MCF 10A (cell line): ENCODE measurements at regions not wholly inside any gene's neighbourhood (a gene's known extent, or its start where the extent isn't known, plus 50 kb on each side); places are given as distances from the start of the nearest gene placed in this dataset.

Source experiments
- BruUV-seq: library from RNA; stranded (reverse); fragments of 400-500 nt; replicated peaks from 2 replicates; lab custom pipeline; 2021; lab: Mats Ljungman, UMichigan
- CTCF ChIA-PET: fragments of 300-600 bp; sonication (Branson Sonifier 250); formaldehyde crosslinking; extraction: SDS; loops from one replicate; lab custom pipeline; 2021; ENCODE audit warnings: antibody characterized with exemption, inconsistent platforms; lab: Yijun Ruan, JAX
- POLR2A ChIA-PET: fragments of 300-600, 350-650 bp; sonication (Branson Sonifier 250); formaldehyde crosslinking; extraction: SDS; loops from one replicate; lab custom pipeline; 2020; ENCODE audit warnings: antibody characterized with exemption, inconsistent platforms; lab: Yijun Ruan, JAX
- DNase-seq: peaks from one replicate; pipeline ENCODE4 v3.0.0-alpha.2; 2018; ENCODE audit not compliant: unreplicated experiment
- H3K27ac Mint-ChIP-seq: one replicate; pipeline ENCODE4 v1.8.0; 2022; ENCODE audit warnings: mild to moderate bottlenecking, low read depth, mixed read lengths; ENCODE audit not compliant: unreplicated experiment
- H3K27me3 Mint-ChIP-seq: one replicate; pipeline ENCODE4 v1.8.0; 2022; ENCODE audit warnings: mixed read lengths; ENCODE audit not compliant: insufficient read depth, unreplicated experiment
- H3K36me3 Mint-ChIP-seq: one replicate; pipeline ENCODE4 v1.8.0; 2022; ENCODE audit warnings: mild to moderate bottlenecking, moderate library complexity, mixed read lengths; ENCODE audit not compliant: insufficient read depth, unreplicated experiment
- H3K4me1 Mint-ChIP-seq: one replicate; pipeline ENCODE4 v1.8.0; 2022; ENCODE audit warnings: mixed read lengths; ENCODE audit not compliant: insufficient read depth, unreplicated experiment
- H3K4me3 Mint-ChIP-seq: one replicate; pipeline ENCODE4 v1.8.0; 2022; ENCODE audit warnings: mild to moderate bottlenecking, moderate library complexity, mixed read lengths; ENCODE audit not compliant: unreplicated experiment
- H3K9me3 Mint-ChIP-seq: one replicate; pipeline ENCODE4 v1.8.0; 2022; ENCODE audit warnings: mixed read lengths; ENCODE audit not compliant: unreplicated experiment
- intact Hi-C: fragments of 100-400 bp; cut with micrococcal nuclease; formaldehyde crosslinking; loops from 2 replicates; pipeline ENCODE4 v1.14.1; 2022
- TF ChIP-seq, protein P1 (sequence below): fragments of 200-600 bp; IDR thresholded peaks from one replicate; pipeline ENCODE4 v1.8.0; 2022; ENCODE audit warnings: antibody characterized with exemption, mild to moderate bottlenecking; ENCODE audit not compliant: unreplicated experiment

DNA sequence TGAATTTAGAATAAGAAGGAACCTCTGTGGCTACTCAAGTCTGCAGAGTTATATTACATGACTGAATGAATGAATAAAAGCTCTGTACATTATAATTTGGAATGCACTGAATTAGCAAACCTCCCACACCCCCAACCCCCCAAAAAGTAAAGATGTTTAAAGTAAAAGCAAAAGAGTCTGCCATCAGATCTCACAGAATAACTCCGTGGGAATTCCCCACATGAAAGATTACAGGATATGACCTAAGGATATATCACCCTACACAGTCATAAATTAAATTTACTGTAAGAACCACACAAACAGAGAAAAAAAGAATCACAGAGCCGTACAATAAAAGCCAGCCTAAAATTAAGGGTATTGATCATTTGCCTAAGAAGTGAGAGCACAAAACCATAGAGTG lies 587.3 kb downstream of the PTPRC start:
- intact Hi-C loops: no loop called here
- Mint-ChIP-seq H3K4me3 (no peak overlapping the region), H3K27me3 (no peaks in the 10 kb centered on the region), H3K27ac (no peak overlapping the region), H3K36me3 (no peaks in the 10 kb centered on the region), H3K4me1 (peaks cover 10% of the 10 kb centered on the region), H3K9me3 (no peaks in the 10 kb centered on the region)
- BruUV-seq: no TSS peak
- CTCF ChIA-PET: interaction anchor here (0.6 to 2.2 kb wide), 4 partner anchors 16 to 1073 kb away, joined by 3 to 14 read pairs (median 3); no protein-coding TSS in a partner anchor
- DNase-seq: peak; percentile 38
- POLR2A ChIA-PET: interaction anchor here (0.7 to 0.9 kb wide), 2 partner anchors 56 to 135 kb away, joined by 3 to 5 read pairs; no protein-coding TSS in a partner anchor
- TF ChIP-seq, protein P1, sequence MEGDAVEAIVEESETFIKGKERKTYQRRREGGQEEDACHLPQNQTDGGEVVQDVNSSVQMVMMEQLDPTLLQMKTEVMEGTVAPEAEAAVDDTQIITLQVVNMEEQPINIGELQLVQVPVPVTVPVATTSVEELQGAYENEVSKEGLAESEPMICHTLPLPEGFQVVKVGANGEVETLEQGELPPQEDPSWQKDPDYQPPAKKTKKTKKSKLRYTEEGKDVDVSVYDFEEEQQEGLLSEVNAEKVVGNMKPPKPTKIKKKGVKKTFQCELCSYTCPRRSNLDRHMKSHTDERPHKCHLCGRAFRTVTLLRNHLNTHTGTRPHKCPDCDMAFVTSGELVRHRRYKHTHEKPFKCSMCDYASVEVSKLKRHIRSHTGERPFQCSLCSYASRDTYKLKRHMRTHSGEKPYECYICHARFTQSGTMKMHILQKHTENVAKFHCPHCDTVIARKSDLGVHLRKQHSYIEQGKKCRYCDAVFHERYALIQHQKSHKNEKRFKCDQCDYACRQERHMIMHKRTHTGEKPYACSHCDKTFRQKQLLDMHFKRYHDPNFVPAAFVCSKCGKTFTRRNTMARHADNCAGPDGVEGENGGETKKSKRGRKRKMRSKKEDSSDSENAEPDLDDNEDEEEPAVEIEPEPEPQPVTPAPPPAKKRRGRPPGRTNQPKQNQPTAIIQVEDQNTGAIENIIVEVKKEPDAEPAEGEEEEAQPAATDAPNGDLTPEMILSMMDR: no peak

DNA sequence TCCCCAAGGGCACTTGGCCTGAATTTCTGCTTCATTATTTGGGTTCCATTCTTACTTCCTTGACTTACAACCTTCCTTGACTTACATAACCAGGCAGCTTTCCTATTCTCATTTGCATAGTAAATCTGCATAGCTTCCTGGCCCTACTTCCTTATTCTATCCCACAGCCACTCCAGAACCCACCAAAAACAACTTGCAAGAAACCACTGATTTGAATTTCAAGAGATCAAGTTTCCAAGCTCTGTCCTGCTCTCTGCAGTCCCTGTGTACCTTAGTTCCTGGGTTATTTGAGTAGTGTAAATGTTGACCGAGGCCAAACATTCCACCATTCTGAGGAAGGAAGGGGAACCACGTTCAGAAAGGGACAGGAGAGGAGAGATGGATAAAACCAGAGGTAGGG lies 603.3 kb downstream of the PTPRC start:
- no peaks in the 10 kb centered on the region for H3K27me3 Mint-ChIP-seq
- BruUV-seq: no TSS peak
- no peaks in the 10 kb centered on the region for H3K4me1 Mint-ChIP-seq
- no peaks in the 10 kb centered on the region for H3K9me3 Mint-ChIP-seq
- intact Hi-C loops: no loop called here
- ChIA-PET POLR2A (interaction anchor here (0.5 kb wide), 1 partner anchor 381 kb away, joined by 3 read pairs; no protein-coding TSS in a partner anchor), CTCF (interaction anchor here (0.7 to 2.6 kb wide), 13 partner anchors 8 to 486 kb away, joined by 3 to 21 read pairs (median 5); no protein-coding TSS in a partner anchor)
- H3K4me3 Mint-ChIP-seq: no peak overlapping the region
- no peak for DNase-seq
- no peak overlapping the region for H3K27ac Mint-ChIP-seq
- TF ChIP-seq, protein P1: no peak
- H3K36me3 Mint-ChIP-seq: no peaks in the 10 kb centered on the region

DNA sequence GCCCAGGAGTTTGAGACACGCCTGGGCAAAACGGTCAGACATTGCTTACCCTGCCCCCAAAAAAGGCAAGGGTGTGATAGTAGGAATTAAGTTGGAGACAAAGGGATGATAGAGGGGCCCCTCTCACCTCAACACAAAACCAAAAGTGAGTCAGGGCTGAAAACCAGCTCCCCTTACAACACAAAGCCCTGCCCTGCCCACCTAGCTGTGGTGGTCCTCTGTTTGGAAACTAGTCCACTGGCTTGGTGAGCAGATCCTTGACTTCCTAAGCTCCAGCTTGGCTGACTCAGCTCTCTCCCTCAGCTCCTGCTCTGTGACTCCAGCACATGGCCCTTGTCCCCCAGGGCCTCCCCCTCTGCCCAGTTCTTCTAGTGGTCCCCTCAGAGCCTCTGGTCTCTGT lies 603.8 kb downstream of the PTPRC start:
- peaks cover under 1% of the 10 kb centered on the region for H3K4me1 Mint-ChIP-seq

DNA sequence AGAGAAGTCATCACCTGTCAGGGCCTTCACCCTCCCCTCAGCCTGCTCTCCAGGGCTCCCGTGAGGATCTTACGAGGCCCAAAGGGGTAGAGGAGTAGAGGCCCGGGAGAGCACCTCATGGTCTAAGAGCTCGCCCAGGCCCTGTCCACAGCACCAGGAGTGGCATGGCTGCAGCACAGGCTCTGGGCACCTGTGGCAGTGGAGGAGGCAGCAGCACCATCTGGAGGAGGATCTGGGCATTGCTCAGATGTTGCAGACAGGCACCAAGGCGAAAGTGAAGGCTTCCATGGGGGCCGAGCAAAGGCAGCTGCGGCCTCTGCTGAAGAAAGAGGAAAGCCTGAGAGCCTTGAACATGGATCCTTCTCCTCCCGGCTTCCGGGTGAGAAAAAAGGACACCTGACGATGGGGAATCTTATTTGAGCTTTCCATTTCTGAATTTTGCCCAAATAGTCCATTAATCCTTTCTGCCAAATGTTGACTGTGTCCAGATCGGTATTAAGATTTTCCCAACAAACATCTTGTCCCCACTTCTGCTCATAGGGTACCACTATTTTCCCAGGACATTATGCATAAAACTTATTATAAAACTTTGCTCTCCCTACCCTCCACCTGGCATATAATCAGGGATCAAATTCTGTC lies 604.7 kb downstream of the PTPRC start:
- POLR2A ChIA-PET: no interaction called here
- BruUV-seq: no TSS peak
- Mint-ChIP-seq H3K27ac (no peak overlapping the region), H3K27me3 (no peaks in the 10 kb centered on the region), H3K36me3 (no peaks in the 10 kb centered on the region), H3K9me3 (no peaks in the 10 kb centered on the region), H3K4me3 (no peak overlapping the region), H3K4me1 (peaks cover 6% of the 10 kb centered on the region)
- intact Hi-C loops: loop anchor here (1.0 kb wide), 4 partner anchors 307 to 487 kb away; no protein-coding TSS in a partner anchor
- peak; percentile 71 for DNase-seq
- CTCF ChIA-PET: interaction anchor here (0.5 to 2.6 kb wide), 27 partner anchors 9 to 1254 kb away, joined by 3 to 21 read pairs (median 3); no protein-coding TSS in a partner anchor
- TF ChIP-seq, protein P1: peak; percentile 90

More for the DNA sequence above, 603.8 kb downstream of the PTPRC start:
- H3K4me3 Mint-ChIP-seq: no peak overlapping the region
- ChIA-PET POLR2A (interaction anchor here (0.5 kb wide), 1 partner anchor 381 kb away, joined by 3 read pairs; no protein-coding TSS in a partner anchor), CTCF (interaction anchor here (0.7 to 2.6 kb wide), 19 partner anchors 9 to 486 kb away, joined by 3 to 21 read pairs (median 5); no protein-coding TSS in a partner anchor)
- TF ChIP-seq, protein P1: no peak
- intact Hi-C loops: no loop called here
- BruUV-seq: no TSS peak
- H3K27me3 Mint-ChIP-seq: no peaks in the 10 kb centered on the region
- no peaks in the 10 kb centered on the region for H3K36me3 Mint-ChIP-seq
- no peaks in the 10 kb centered on the region for H3K9me3 Mint-ChIP-seq
- no peak for DNase-seq
- no peak overlapping the region for H3K27ac Mint-ChIP-seq
